ENCODE measurements at regions not wholly inside any gene's neighbourhood (a gene's known extent, or its start where the extent isn't known, plus 50 kb on each side); places are given as distances from the start of the nearest gene placed in this dataset.
"Not testable (repeated sequence)": the region's sequence is repeated elsewhere in the genome, so short reads cannot be mapped to it uniquely, and the experiment has no call there.

- no peak for DNase-seq
These were observed 796.9 kb downstream of the SLITRK1 start for GRCh38 chr13:83085186-83085900.

GRCh38 chr13:83077499-83077898 is 804.8 kb downstream of the SLITRK1 start:
- no peak for DNase-seq

- DNase-seq: not testable (repeated sequence)
These were observed 808.3 kb downstream of the SLITRK1 start for GRCh38 chr13:83073930-83074329.

GRCh38 chr13:83065108-83065507 is 817.2 kb downstream of the SLITRK1 start:
- no peak for DNase-seq

- DNase-seq: no peak
These were observed 825.2 kb downstream of the SLITRK1 start for GRCh38 chr13:83057119-83057518.

- no peak for DNase-seq
These were observed 826.0 kb downstream of the SLITRK1 start for GRCh38 chr13:83056269-83056668.

GRCh38 chr13:83048419-83048818 is 833.9 kb downstream of the SLITRK1 start:
- no peak for DNase-seq

GRCh38 chr13:83024955-83025594 is 857.2 kb downstream of the SLITRK1 start:
- no peak for DNase-seq

GRCh38 chr13:83024232-83024631 is 858.0 kb downstream of the SLITRK1 start:
- DNase-seq: no peak

GRCh38 chr13:83019986-83020385 is 862.3 kb downstream of the SLITRK1 start:
- DNase-seq: no peak

GRCh38 chr13:83009987-83010386 is 872.3 kb downstream of the SLITRK1 start:
- no peak for DNase-seq

GRCh38 chr13:83008212-83008929 is 873.9 kb downstream of the SLITRK1 start:
- no peak for DNase-seq

- DNase-seq: no peak
These were observed 875.0 kb downstream of the SLITRK1 start for GRCh38 chr13:83007226-83007625.

GRCh38 chr13:83003185-83003584 is 879.1 kb downstream of the SLITRK1 start:
- DNase-seq: no peak

GRCh38 chr13:82993417-82993816 is 888.9 kb downstream of the SLITRK1 start:
- DNase-seq: no peak

- DNase-seq: no peak
These were observed 905.8 kb downstream of the SLITRK1 start for GRCh38 chr13:82976499-82976898.

- DNase-seq: no peak
These were observed 918.8 kb downstream of the SLITRK1 start for GRCh38 chr13:82963226-82964099.

GRCh38 chr13:82962397-82962796 is 919.9 kb downstream of the SLITRK1 start:
- no peak for DNase-seq

GRCh38 chr13:82961757-82962156 is 920.5 kb downstream of the SLITRK1 start:
- DNase-seq: no peak

- not testable (repeated sequence) for DNase-seq
These were observed 929.9 kb downstream of the SLITRK1 start for GRCh38 chr13:82952336-82952735.

- DNase-seq: no peak
These were observed 934.6 kb downstream of the SLITRK1 start for GRCh38 chr13:82947683-82948082.

GRCh38 chr13:82947191-82947621 is 935.1 kb downstream of the SLITRK1 start:
- no peak for DNase-seq

GRCh38 chr13:82938644-82939043 is 943.6 kb downstream of the SLITRK1 start:
- DNase-seq: no peak
